ENCODE measurements at regions not wholly inside any gene's neighbourhood (a gene's known extent, or its start where the extent isn't known, plus 50 kb on each side); places are given as distances from the start of the nearest gene placed in this dataset.

DNA sequence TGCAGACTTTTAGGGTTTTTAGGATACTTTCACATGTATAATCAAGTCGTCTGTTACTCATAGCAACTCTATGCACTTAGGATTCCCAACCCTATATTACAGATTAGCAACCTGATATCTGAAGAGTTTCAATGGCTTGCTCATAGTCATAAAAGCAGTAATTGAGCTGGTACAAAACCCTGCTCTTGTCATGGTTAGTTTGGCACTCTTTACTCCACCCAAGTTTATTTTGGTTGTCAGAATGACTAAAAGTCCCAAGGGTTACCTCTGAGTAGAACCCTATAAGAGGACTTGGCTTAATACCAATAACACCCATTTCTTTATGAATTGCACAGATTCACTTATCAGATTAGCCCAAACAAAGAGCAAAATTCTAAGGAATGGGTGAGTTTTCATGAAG, 550.6 kb downstream of the SOX6 start:
- no peak for DNase-seq (ENCODE audit: low read depth, low spot score)

DNA sequence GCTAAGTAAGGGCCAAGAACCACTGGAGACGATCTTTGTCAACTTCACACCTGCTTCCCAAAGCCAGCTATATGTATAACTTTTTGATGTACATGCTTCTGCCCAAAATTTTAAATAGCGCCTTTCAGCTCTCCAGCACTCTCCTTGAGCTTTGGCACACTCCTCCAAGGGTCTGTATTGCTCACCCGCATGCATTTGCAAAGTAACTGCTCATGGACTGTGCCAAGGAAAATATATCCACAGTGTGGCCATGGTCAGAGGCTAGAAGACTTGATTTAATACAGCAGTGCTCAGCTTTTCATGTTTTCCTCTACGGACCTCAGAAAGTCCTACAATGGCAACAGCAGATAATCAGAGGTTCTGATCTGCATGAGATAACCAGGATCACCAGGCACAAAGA, 550.1 kb downstream of the SOX6 start:
- no peak for DNase-seq (ENCODE audit: low read depth, low spot score)

DNA sequence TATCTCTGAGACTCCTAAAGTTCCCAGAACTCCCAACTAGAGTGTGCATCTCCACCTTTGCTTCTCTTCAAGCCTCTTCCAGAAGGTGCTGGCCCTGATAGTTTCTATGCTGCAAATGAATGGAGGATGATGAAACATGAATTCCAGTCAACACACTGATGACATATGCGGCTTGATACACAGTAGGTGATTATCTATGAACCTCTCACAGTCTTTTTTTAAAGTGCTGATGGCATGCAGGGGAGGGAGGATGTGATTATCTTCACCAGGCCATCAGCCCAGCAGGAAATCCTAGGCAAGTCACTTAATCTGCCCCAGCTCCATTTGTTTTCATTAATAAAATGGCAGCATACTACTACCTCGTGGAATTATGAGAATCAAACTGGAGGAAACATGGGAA, 548.5 kb downstream of the SOX6 start:
- DNase-seq (ENCODE audit: low read depth, low spot score): no peak

DNA sequence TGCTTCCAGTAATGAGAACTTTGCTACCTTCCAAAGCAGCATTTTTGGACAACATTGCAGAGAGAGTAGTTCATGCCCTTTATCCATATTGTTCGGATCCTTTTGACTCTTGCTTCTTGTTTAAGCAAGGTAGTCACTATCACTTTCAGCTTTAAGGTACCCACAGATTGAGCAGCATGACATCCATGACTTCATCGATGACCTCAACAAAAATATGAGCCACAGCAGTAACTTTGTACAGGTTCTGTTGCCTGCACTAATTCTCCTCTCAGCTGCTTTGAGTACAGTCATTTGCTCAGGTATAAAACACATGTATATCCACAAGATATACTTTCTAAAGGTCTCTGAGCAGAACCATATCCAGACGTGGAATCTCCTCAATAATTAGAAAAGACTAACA, 546.3 kb downstream of the SOX6 start:
- no peak for DNase-seq (ENCODE audit: low read depth, low spot score)

DNA sequence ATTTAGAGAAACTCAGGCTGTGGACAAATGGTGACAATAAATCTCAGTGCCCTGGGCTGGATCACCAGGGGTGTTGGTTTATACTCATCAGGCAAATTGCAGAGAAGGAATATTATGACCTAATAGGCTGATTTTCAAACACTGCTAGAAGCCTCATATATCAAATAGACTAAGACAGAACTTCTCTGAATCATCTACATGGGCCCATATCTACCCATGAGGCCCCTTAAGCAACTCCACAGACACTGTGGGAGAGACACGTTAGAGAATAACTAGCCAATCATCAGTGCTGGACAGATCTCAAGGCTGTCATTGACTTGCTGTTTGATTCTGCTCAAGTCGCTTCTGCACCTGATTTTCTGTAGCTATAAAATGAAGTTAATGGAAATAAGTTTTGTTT, 545.8 kb downstream of the SOX6 start:
- no peak for DNase-seq (ENCODE audit: low read depth, low spot score)

DNA sequence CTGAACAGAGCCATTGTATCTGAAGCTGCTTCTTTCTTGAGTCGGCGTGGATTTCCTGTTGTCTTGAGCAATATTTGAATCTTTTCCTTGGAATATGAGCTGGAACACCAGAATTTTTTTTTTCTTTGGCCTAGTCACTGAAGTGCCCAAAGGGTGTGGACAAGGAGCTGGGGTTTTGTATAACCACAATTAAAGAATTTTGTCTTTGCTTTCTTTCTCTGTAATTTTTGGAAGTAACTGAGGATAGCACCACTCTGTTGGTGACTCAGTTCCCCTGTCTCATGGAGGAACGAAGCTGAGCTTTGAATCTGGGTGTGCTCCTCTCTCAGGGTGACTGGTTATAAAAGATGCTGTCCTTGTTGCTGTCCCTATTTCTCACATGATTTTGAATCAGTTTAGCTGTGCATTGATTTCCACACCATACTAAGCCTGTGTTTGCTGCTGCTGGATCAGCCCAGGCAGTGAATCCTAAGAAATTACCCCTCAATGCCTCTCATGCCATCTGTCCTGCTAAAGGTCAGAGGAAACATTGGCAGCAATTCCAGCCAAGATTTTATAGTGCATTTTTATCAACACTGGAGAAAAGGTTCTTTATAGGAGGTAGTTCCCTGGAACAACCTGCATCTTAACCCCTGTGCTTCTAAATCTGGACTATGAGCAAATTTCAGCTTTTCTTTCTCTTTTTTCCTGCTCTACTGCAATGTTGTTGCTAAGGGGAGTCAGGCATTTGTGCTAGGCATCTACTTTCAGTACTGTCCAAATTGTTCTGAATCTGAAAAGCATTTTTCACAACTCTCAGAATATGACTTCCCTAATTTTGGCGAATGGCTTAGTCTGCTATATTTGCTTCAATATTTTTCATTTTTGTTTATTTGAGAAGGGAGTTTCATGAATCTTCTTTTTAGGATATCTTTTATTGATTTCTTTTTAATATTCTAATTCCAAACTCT, 540.8 kb downstream of the SOX6 start:
- DNase-seq (ENCODE audit: low read depth, low spot score): no peak

DNA sequence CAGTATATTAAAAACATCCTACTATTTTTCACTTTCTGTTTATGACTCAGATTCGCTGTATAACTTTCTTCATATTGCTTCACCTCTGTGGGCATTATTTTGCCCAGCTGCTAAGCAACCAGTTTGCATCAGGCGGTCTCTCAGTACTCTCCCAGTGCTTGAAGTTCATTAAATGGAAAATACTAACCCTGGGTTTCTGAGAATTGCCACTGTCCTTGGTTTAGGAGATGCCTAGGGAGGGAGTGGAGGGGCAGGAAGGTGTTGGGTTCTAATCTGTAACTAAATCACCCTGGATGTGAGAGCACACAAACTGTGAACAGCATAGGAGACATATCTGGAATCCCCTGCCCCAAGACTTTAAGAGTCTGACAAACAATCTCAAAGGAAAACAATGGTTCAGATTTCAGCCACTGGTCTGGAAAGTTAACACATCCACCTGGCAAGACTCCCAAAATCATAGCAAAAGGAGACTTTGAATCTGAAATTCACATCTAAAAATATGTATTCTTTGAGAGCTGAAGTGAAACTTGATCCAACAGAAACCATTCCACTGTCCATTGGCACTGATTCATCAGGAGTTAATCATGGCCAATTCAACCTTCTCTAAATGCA, 540.0 kb downstream of the SOX6 start:
- DNase-seq (ENCODE audit: low read depth, low spot score): no peak

DNA sequence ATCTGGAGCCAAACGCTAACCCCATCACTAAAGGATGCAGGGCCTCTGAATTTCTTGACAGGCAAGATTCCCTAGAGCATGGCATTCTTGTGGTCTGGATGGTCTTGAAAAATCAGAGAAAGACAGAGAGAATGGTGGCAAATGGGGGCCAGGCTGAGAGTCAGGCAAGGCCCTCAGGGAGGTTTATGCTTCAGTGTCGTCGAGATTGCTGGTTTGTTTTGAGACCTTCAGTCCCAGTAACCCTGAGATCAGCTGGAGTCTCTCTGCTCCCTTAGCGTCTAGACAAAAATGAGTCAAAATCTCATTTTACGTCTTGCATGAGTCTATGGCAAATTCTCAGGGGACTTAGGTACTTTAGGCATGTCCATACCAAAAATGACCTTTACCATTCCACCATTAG, 539.3 kb downstream of the SOX6 start:
- DNase-seq (ENCODE audit: low read depth, low spot score): no peak

DNA sequence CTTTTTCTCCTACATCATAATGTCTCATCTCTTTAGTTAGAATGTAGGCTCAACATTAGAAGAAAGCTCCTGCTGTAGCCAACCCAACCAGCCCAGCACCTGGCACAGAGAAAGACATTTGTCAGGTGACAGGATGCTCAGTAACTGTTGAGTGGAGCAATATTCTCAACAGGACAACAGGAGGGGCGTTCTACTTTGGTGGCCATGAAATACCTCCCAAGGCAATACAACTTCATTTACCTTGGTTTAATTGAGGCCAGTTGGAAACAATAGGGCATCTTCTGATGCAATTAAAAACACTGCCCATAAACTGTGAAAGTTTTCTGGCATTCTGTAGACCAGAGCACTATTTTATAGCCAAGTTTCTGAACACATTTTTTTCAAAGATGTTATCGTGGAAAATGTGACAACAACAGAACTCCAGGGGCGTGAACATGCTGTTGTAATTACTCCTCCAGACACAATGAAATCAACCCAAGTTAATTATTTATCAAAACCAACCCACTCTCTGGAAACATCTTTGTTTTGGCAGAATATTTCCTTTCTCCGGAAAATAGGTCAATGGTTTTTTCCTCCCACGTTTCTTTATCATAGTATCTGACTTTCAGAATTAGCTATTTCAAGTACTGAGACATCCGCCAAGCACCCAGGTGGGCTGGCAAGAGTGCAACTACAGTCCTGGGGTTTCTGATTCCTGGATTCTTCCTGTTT, 538.1 kb downstream of the SOX6 start:
- no peak for DNase-seq (ENCODE audit: low read depth, low spot score)

DNA sequence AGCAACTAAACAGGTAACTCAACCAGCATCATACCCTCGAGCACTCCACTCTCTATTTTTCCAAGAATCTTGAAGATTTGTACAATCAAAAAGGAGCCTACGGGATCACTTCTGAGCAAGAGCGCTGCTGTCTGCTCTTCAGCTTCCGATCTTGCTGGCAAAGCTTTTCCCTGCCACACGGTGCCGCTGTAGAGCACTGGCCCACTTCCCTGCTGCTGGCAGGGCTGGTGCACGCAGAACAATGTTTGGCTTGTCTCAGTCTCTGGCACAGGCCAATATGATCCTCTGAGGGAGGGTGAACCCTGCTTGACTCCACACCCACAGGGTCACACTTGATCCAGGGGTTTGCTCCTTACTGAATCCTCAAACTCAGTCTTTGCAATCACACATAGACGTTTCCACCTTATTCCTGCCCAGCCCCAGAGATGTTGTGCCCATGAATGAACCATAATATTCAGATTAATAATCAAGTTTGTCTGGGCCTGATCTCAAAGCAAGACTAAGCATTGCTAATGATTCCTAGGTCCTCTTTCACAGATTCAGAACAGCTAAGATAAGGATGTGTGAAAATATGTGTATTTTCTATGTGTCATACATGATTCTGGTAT, 536.6 kb downstream of the SOX6 start:
- peak; percentile 71 for DNase-seq (ENCODE audit: low read depth, low spot score)

DNA sequence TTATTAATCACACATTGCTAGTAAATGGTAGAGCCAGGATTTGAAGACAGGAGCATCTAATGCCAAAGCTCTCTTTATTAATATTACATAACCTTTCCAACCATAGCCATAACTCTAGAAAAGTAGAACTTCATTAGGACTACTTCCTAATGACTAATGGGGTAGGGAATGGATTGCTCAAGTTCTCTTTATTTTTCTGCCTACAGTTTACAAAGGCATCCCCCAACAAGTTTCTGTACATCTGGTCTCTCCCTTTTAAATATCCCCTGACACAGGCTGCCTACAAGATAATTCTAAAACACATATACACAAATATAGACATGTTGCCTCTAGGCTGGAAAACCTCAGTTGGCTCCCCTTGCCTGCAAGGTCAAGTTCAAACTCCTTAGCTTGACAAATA, 534.9 kb downstream of the SOX6 start:
- DNase-seq (ENCODE audit: low read depth, low spot score): no peak

DNA sequence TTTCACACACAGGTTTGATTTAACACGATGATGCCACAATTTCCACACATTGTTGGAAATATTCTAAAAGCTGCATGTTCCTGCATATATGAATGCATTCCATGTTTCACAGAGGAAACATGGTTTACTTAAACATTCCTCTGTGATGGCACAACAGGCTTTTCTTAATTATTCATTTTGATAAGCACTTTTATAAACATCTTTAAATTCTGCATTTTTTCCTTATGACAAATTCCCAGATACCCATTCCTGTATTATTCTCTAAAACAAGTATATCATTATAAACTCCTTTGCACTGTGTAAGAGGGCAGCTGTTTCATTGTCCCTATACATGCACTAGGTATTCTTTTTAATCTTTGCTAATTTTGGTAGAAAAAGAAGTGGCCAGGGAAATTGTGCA, 532.3 kb downstream of the SOX6 start:
- DNase-seq (ENCODE audit: low read depth, low spot score): no peak

DNA sequence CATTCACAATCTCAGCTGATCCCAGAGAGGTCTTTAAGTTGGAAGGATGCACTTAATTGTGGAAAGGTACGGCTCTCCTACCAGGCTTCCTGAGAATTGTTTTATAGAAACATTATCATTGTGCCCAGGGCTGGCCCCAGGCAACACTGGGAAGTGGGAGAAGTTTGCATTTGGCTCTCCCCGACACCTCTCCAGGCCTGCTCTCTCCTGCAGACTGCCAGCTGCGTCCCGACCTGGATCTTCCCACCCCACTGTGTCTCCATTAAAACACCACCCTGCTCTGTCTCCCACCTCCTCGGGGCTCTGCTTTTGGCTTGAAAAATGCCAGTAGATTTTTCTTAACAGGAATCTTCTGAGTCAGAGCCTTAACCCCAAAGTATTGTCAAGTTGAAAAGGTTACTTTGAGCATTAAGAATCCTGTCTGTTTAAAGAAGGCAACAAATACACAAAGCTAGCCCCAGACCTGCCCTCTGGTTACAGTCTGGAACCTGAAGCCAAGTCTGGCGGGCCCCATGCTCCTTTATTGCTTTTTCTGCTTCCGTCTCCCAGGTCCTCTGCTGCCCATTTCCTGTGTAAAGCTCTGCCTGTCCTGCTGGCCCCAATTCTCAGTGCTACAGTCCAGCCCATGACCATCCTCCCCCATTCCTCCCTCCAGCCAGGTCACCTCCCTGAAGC, 530.2 kb downstream of the SOX6 start:
- peak; percentile 25 for DNase-seq (ENCODE audit: low read depth, low spot score)

DNA sequence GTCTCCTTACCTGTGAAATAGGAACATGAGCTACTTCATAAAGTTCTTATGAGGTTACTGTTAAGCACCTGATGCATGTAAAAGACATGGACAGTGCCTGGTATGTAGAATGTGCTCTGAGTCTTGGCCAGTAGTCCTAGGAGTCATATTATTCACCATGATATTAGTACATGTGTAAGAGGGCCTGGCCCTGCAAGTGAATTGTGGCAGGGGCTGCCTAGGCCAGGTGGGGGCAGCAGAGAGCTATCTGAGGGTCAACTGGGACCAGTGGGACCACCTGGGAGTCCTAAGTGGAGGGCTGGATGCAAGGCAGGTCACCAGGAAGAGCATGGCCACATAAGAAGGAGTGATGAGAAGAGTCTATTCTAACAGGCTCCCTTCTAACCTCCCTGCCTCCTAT, 529.5 kb downstream of the SOX6 start:
- DNase-seq (ENCODE audit: low read depth, low spot score): peak; percentile 85

DNA sequence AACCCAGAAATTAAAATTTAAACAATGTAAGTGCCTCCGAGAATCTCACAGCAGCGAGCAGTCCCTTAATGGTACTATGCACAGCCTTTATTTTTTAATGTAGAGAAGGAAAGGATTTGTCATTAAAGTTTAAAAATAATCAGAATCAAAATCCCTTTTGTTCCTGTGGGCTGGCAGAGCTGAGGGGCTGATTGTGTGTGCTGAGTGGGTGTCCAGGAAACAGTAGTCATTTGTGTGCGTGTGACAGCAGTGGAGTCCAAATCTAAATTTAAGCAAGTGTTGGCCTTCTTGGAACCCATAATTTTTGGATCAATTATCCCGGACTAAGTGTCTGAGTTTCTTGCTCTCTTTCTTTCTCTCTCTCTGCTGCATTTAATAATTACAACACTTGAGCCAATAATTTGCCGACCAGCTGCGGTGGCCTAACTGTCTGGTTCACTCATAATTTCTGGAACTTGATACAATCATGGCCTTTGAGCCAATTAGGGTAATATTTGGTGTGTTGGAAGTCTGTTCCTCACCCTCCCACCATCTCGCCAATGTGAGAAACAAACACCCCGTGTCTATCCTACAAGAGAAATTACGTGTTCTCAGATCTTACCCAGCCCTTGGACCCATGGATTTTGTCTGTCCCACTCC, 528.0 kb downstream of the SOX6 start:
- DNase-seq (ENCODE audit: low read depth, low spot score): no peak

DNA sequence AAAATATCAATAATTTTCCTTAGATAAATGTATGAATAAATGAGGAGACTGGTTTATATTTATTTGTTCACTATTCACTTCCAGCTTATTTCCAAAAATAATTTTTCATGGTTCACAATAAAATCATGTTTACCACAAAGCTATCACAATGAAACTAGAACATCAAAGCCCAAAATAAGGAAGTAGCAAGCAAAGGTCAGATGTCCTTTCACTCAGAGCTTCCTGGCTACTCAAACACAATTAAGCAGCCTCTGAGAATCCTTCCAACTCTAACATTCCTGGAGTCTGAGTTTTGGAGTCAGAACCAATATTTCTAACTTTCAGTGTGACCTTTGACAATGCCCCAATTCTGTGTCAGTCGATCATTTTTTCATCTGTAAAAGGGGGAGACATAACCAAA, 527.0 kb downstream of the SOX6 start:
- no peak for DNase-seq (ENCODE audit: low read depth, low spot score)

DNA sequence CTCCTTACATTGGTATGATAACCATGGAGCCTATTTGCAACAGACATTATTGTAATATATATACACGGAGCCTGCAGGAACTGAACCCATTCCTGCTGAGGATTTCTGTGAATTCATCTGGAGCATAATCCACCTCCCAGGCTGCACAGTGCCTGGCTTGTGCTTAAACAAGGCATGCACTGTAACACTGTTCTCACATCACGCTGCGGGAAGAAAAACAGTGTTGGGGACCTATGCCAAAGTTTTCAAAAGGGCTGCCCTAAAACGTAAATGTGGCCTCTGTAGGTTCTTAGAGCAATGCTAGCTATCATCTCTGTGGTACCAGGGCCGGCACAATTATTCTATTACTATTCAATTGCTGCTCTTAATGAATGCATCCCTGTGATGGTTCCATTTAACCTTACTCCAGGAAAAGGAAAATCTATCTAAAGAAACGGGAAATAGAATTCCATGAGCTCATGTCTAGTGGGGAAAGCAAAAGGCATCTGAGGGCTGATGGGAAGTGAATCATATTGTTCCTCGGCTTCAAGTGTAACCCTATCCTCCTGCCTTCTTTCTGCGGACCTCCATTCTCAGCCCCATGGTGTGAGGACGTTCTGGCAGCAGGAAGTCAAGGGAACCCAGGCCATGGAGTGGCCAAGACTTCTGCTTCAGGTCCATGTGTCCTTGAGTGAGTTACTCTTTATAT, 525.5 kb downstream of the SOX6 start:
- no peak for DNase-seq (ENCODE audit: low read depth, low spot score)

DNA sequence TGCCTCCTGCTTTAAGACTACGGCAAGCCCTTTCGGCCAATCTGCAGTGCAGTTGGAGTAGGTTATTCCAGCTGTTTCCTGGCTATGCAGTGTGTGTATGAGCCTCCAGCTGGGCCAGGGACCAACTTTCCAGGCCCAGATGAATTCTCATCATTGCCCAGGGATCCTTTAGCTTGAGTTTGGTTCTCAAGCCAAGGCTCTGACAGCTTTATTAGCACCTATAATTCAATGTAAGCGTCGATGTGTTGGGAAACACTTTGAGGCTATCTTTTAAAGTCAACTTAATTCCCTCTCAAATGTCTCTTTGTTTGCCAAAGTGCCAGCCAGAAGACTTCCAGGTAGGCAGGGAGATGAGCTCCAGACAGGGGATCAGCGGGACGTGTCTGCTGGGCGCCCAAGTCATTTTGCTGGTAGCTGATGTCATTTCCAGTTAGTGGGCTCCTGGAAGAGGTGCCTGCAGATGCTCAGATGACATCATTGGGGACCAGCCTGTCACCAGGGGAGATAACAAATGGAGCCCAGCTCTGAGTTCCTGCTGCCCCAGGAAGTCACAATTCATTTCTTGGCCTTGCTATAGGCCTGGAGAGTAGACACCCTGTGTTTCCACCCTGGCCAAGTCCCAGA, 520.4 kb downstream of the SOX6 start:
- DNase-seq (ENCODE audit: low read depth, low spot score): peak; percentile 70

DNA sequence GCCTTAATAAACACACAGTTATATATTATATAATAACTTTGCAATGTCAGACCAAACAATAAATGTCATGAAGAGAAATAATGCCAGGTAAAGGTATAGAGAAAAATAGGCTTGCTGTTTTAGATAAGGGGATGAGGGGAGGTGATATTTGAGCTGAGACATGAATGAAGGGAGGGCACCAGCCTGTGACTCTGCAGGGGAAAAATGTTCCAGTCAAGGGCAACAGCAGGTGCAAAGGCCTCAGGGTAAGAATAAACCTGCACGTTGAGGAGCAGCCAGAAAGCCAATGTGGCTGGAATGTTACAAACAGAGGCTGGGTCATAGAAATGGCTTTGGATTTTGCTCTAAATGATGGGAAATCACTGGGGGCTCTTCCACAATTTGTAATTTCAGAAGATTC, 519.6 kb downstream of the SOX6 start:
- DNase-seq (ENCODE audit: low read depth, low spot score): no peak

DNA sequence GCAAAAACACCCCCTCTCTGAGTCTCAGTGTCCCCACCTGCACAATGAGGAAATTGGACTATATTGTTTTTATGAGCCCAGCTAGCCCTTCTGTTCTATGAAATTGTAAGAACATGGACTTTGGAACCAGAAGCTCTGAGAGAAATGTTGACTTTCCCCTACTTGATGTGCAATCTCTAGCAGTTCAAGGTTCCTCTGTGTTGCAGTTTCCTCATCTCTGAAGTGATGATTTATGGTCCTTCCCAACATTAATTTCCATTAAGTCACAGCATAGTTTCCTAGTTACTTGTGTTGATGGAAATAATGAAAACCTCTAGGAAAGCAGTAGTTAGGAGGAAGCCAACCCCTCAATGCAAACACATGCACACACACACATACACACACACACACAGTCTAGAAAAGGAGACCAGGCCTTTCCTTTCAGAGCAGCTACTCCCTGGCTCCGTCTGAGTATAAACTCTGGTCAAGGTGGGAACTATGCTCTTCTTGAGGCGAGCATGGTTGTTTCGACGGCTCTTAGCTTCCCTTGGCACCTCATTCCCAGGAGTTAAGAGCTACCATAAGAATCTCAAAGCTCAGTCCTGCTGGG, 518.4 kb downstream of the SOX6 start:
- DNase-seq (ENCODE audit: low read depth, low spot score): no peak
